ENCODE measurements at regions not wholly inside any gene's neighbourhood (a gene's known extent, or its start where the extent isn't known, plus 50 kb on each side); places are given as distances from the start of the nearest gene placed in this dataset.
A peak's percentile ranks its signal among the peaks of the same experiment; 100 is the strongest.

- dilution Hi-C loops (cut with MboI; ENCODE audit: extremely low pct_ligation_motif_present, low sequenced_read_pairs): no loop called here
- peak; percentile 13 for FAIRE-seq
- no peak for DNase-seq (ENCODE audit: low read depth, low spot score)
These were observed 207.3 kb downstream of the TMEM38B start for GRCh38 chr9:105901514-105902109.

GRCh38 chr9:105908069-105908468, 213.7 kb downstream of the TMEM38B start:
- dilution Hi-C loops (cut with MboI; ENCODE audit: extremely low pct_ligation_motif_present, low sequenced_read_pairs): no loop called here
- H3K4me1 ChIP-seq (ENCODE audit: control insufficient read depth, extremely low read depth, insufficient read depth, low read length): peaks cover 22% of the 10 kb centered on the region
- no peaks in the 10 kb centered on the region for H3K27me3 ChIP-seq (ENCODE audit: control insufficient read depth, extremely low read depth, insufficient read depth, low read length)
- H4K20me1 ChIP-seq (ENCODE audit: control insufficient read depth, extremely low read depth, insufficient read depth, low read length): no peaks in the 10 kb centered on the region
- no peaks in the 10 kb centered on the region for H3K79me2 ChIP-seq (ENCODE audit: control insufficient read depth, insufficient read depth, low read length)
- H3K36me3 ChIP-seq (ENCODE audit: control insufficient read depth in 2 of 2, extremely low read depth in 1 of 2, insufficient read depth in 2 of 2, low read length in 2 of 2): no peaks in the 10 kb centered on the region
- no peak overlapping the region for H3K27ac ChIP-seq (ENCODE audit: control insufficient read depth, insufficient read depth, low read length)
- H3K9me1 ChIP-seq (ENCODE audit: control insufficient read depth, extremely low read depth, insufficient read depth, low read length): no peaks in the 10 kb centered on the region
- no peak for TF ChIP-seq EZH2 (IDR thresholded peaks at IDR 0.05; ENCODE audit: low read length)
- no peak for TF ChIP-seq CTCF (optimal IDR thresholded peaks at IDR 0.05 in 1 of 3, IDR thresholded peaks at IDR 0.05 in 1 of 3, conservative IDR thresholded peaks at IDR 0.05 in 1 of 3; ENCODE audit: extremely low read depth in 1 of 3, insufficient read depth in 2 of 3, low read length in 3 of 3)
- no peak overlapping the region for H3K4me3 ChIP-seq (ENCODE audit: control insufficient read depth in 2 of 3, extremely low read depth in 1 of 3, insufficient read depth in 2 of 3, low read depth in 1 of 3, low read length in 3 of 3)
- no peak overlapping the region for H3K9ac ChIP-seq (ENCODE audit: control insufficient read depth, extremely low read depth, insufficient read depth, low read length)
- peak; percentile 86 for FAIRE-seq
- H2AFZ ChIP-seq (ENCODE audit: control insufficient read depth, low read length): no peak overlapping the region
- no peaks in the 10 kb centered on the region for H3K9me3 ChIP-seq (ENCODE audit: control insufficient read depth, low read depth, low read length)
- no peak for DNase-seq (ENCODE audit: low read depth, low spot score)
- no peak overlapping the region for H3K4me2 ChIP-seq (ENCODE audit: control insufficient read depth, extremely low read depth, insufficient read depth, low read depth, low read length)

More at GRCh38 chr9:105901514-105902109, 207.3 kb downstream of the TMEM38B start:
- H3K27ac ChIP-seq (ENCODE audit: control insufficient read depth, insufficient read depth, low read length): no peak overlapping the region
- no peak for TF ChIP-seq EZH2 (IDR thresholded peaks at IDR 0.05; ENCODE audit: low read length)
- TF ChIP-seq CTCF (optimal IDR thresholded peaks at IDR 0.05 in 1 of 3, IDR thresholded peaks at IDR 0.05 in 1 of 3, conservative IDR thresholded peaks at IDR 0.05 in 1 of 3; ENCODE audit: extremely low read depth in 1 of 3, insufficient read depth in 2 of 3, low read length in 3 of 3): peak; percentile 83 to 89 (median 88)
- no peak overlapping the region for H3K4me2 ChIP-seq (ENCODE audit: control insufficient read depth, extremely low read depth, insufficient read depth, low read depth, low read length)
- H2AFZ ChIP-seq (ENCODE audit: control insufficient read depth, low read length): no peak overlapping the region
- no peaks in the 10 kb centered on the region for H3K9me3 ChIP-seq (ENCODE audit: control insufficient read depth, low read depth, low read length)
- no peaks in the 10 kb centered on the region for H3K36me3 ChIP-seq (ENCODE audit: control insufficient read depth in 2 of 2, extremely low read depth in 1 of 2, insufficient read depth in 2 of 2, low read length in 2 of 2)
- H3K4me1 ChIP-seq (ENCODE audit: control insufficient read depth, extremely low read depth, insufficient read depth, low read length): no peaks in the 10 kb centered on the region
- H4K20me1 ChIP-seq (ENCODE audit: control insufficient read depth, extremely low read depth, insufficient read depth, low read length): no peaks in the 10 kb centered on the region
- H3K9me1 ChIP-seq (ENCODE audit: control insufficient read depth, extremely low read depth, insufficient read depth, low read length): no peaks in the 10 kb centered on the region
- no peak overlapping the region for H3K4me3 ChIP-seq (ENCODE audit: control insufficient read depth in 2 of 3, extremely low read depth in 1 of 3, insufficient read depth in 2 of 3, low read depth in 1 of 3, low read length in 3 of 3)
- no peaks in the 10 kb centered on the region for H3K27me3 ChIP-seq (ENCODE audit: control insufficient read depth, extremely low read depth, insufficient read depth, low read length)
- no peak overlapping the region for H3K9ac ChIP-seq (ENCODE audit: control insufficient read depth, extremely low read depth, insufficient read depth, low read length)
- H3K79me2 ChIP-seq (ENCODE audit: control insufficient read depth, insufficient read depth, low read length): no peaks in the 10 kb centered on the region
